HG03025 (cell line): ENCODE measurements at regions not wholly inside any gene's neighbourhood (a gene's known extent, or its start where the extent isn't known, plus 50 kb on each side); places are given as distances from the start of the nearest gene placed in this dataset.

Experiments used
- ATAC-seq: cut with Tn5 transposase; IDR thresholded peaks from one replicate; pipeline ENCODE4 v1.9.1; 2021; ENCODE audit warnings: mild to moderate bottlenecking, moderate library complexity; ENCODE audit not compliant: unreplicated experiment, low FRiP score

DNA sequence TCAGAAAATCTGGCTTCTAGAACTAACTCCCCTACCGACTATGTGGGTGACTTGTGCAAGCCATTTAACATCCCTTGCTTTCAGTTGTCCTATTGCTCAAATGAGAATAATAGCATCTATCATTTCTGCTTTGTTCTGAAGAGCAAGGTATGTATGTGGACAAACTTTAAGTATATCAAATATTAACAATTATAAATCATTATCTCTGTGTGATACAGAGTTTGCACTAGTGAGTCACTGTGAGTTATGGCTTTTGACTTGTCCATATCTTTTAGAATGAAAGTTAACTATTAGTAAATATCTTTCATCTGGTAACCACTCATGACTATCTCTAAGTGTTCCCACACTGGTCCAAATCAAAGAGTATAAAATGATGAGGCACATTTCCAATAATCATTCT, 812.9 kb upstream of the ADGRL2 start:
- no peak for ATAC-seq

DNA sequence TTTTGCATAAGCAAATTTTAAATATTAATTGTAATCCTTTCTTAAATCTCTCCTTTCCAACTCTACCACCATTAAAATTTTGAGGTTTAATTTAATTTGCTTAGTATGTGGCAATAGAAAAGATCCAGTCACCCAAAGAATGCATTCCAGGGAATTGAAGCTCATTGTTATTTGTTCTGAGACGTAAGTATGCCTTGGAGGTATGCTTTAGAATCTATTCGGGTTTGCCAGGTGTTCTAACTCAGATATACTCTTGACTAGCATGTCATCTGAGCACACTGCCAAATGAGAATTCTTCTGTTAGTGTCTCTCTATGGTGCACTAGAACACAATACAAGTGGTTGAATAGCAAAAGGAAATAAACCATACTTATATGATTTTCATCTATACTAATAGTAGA, 813.6 kb upstream of the ADGRL2 start:
- no peak for ATAC-seq

- no peak for ATAC-seq
Measured at GRCh38 chr1:80982831-80983230, 817.9 kb upstream of the ADGRL2 start.

DNA sequence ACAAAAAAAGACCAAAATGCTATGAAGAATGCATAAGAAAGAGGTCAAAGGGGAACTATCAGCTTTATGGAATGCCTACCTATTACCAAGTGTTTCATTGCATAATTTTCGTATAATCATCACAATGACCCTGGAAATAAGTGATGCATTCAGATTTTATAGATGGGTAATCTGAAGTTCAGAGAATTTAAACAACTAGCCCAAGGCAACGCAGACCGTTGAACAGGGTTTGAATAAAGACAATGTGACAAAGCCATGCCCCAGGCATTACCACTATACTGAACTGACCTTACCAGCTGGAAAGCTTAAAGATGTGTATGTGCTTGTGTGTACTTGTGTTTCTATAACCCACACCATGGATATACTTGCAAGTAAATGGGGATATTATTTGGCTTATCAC, 827.6 kb upstream of the ADGRL2 start:
- ATAC-seq: no peak

DNA sequence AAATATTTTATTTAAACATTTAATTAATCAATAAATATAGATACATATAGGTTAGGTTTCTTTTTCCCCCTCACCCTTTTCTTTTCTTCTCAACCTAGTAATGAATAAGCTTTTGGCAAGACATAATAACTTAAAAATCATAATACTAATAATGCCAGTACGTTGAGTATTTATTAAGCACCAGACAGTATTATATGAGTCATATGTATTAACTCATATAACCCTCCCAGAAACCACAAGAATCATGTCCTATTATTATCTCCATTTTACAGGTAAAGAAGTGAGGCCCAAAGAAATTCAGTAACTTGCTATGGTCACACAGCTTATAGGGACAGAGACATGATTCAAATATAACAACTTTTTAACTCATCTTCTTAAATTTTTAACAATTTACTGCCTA, 834.5 kb upstream of the ADGRL2 start:
- no peak for ATAC-seq

GRCh38 chr1:80962564-80962963, 838.2 kb upstream of the ADGRL2 start:
- no peak for ATAC-seq

DNA sequence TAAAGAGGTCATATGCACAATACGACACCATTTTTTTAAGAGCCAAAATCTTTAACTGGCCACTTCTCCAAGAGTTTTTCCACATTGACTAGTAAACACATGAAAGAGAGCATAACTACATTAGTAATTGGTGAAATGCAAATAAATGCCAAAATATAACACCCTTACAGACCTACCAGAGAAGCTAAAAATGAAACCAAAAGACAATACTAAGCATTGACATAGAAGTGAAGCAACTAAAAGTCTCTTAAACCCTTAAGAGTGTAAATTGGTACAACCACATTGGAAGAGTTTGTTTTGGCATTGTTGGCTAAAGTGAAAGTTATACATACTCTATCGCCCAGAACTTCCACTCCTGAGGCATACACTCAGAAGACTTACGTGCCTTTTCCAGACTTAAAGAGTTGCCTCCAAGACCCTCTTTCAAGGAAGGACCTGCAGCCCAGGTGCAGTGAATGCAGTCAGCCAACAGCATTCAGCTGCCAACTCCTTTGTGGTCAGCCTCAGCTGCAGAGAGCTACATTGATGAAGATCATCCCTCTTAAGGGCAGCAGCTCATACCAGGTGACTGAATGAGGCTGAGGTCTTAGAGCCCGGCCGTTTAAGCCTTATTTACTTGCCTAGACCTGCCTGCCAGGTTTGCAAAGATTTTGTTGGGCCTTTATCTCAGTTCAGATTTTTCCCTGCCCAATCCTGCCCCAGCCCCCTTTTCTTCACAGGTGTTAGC, 839.1 kb upstream of the ADGRL2 start:
- no peak for ATAC-seq

DNA sequence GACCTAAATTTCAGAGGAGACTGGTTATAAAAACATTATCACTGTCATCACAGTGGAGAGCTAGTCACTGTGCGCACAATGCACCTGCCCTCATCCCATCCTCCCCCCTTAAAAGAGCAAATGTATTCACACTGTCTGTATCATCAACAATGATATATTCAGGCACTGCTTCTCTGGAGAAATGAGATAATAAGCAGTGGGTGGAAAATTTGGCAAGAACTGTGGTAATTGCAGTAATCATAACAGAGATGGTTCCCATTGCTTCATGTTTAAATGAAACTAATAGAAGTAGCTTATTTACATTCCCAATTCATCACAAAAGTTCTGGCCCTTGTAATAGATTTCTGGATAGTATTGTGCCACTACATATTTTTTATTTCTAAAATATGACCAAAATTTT, 867.4 kb upstream of the ADGRL2 start:
- no peak for ATAC-seq

GRCh38 chr1:80931178-80931577, 869.6 kb upstream of the ADGRL2 start:
- no peak for ATAC-seq

GRCh38 chr1:80929868-80930508, 870.7 kb upstream of the ADGRL2 start:
- no peak for ATAC-seq

GRCh38 chr1:80926531-80926930, 874.2 kb upstream of the ADGRL2 start:
- ATAC-seq: no peak

DNA sequence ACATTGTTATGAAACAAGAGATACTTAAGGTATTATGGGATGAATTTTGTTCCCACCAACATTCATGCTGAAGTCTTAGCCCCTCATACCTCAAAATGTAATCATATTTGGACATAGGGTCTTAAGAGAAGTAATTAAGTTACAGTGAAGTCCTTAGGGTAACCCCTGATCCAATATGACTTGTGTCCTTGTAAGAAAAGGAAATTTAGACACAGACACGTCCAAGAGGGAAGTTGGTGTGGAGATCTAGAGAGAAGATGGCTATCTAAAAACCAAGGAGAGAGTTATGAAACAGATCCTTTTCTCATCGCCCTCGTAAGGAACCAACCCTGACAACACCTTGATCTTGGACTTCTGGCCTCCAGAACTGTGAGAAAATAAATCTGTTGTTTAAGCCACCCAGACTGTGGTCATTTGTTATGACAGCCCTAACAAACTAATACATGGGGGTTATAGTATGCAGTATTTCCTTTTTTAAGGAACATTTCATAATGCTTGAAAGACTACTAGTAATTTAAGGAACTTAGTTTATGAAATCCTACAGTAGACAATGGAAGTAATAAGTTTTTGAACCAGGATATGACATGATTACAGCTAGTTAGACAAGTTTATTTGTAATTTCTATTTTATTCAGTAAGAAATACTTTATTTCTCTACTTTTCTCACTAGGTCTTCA, 875.5 kb upstream of the ADGRL2 start:
- no peak for ATAC-seq

- ATAC-seq: no peak
Measured at GRCh38 chr1:80924290-80924689, 876.4 kb upstream of the ADGRL2 start.

DNA sequence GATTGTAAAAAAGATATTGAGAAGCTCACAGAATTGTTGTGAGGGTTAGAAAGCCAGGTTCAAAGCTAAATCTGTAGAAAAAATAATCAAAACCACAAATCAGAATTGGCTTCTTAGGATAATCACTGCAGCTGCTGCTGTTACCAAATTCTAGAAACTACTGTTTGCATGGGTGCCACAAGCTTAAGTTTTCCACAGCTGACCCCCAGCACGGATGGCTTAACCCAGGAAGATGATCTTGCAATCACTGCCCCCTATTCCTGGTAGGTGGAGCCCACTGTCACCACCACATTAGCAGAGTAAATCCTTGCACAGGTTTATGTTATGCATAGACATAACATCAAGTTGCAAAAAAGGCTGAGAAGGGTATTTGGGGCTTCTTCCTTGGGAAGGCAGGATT, 877.8 kb upstream of the ADGRL2 start:
- no peak for ATAC-seq

- no peak for ATAC-seq
Measured at GRCh38 chr1:80919426-80919825, 881.3 kb upstream of the ADGRL2 start.

GRCh38 chr1:80918380-80918779, 882.4 kb upstream of the ADGRL2 start:
- ATAC-seq: no peak

DNA sequence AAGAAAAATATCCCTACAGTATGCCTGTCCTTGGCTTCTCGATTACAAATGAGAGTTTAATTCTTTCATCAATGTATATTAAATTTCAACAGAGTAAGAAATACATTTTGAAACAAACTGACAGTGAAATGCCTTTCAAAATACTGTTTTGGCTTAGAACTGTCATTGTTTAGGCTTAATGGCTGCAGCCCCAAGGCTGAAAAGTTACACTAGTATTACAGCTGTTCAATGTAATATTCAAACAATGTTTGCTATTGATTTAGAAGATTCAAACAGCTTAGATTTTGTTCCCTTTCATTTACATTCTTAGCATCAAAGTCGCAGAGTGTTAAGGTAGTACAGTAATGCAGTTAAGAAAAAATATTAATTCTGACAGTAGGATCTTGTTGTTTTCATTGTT, 882.9 kb upstream of the ADGRL2 start:
- no peak for ATAC-seq

DNA sequence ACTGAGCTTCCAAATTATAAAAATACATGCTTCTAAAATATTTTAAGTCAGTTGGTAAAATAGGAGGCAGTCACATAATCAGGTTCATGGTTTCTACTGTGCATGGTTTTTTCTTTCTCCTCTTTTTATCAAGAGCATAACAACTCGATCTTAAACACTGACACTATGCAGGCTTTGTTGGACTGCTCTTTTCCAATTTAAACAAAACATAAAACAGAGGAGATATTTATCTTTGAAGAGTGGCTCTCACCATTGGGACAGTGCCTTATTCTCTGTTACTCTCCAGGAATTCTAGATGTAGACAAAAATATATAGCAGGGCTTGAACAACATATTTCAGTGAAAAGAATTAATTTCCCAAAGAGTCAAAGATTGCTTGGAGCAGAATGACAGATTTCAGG, 883.5 kb upstream of the ADGRL2 start:
- ATAC-seq: no peak

GRCh38 chr1:80915491-80915890, 885.2 kb upstream of the ADGRL2 start:
- no peak for ATAC-seq

- ATAC-seq: no peak
Measured at GRCh38 chr1:80910426-80910825, 890.3 kb upstream of the ADGRL2 start.

GRCh38 chr1:80909172-80909784, 891.5 kb upstream of the ADGRL2 start:
- no peak for ATAC-seq
